NCI-H1436 treated with DMSO at 0.1 percent for 48 hours (cell line): ENCODE measurements at regions not wholly inside any gene's neighbourhood (a gene's known extent, or its start where the extent isn't known, plus 50 kb on each side); places are given as distances from the start of the nearest gene placed in this dataset.

ENCODE experiments used
- DNase-seq: peaks from one replicate; lab custom pipeline; 2025; lab: John Stamatoyannopoulos, UW

DNA sequence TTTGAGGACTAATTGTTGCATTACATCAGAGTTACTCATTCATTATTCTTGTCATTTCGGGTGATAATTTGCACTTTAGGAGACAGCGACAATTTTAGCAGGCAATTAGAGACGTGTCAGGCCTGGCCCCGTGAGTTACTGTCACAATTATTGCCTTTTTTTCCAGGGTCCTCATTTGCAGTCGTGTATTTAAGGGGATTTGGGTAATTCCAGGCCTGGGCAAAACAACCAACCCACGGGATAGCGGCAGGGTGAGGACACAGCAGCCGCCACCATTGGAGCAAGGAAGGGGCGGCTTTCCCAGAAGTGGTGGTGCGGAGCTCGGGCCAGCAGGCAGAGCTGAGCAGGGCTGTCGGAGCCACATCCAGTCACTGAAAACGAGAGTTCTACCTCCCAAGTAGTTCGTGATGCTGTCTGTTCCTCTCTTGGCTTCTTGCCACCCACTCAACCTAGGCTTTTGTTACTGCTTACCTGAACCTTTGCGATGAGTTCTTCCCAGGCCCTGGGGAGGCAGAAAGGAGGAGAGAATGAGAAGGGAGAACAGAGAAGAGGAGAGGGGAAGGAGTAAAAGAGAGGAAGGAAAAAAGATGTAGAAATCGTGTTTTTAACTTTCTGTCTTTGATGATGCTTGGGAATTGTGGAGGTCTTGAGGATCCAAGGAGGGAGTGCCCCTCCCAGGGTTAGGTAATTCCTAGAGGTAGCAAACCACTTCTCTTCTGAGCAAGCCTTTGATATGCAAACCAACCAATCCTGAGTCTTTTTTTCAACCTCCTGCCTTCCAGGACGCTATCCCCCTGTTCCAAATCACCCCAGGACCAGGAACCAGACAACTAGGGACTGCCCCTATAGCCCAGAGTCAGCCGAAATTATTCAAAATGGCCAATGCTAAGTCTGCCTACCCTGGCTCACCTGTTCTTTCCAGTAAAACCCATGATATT, 236.1 kb downstream of the MIAT start:
- DNase-seq, result no peak

DNA sequence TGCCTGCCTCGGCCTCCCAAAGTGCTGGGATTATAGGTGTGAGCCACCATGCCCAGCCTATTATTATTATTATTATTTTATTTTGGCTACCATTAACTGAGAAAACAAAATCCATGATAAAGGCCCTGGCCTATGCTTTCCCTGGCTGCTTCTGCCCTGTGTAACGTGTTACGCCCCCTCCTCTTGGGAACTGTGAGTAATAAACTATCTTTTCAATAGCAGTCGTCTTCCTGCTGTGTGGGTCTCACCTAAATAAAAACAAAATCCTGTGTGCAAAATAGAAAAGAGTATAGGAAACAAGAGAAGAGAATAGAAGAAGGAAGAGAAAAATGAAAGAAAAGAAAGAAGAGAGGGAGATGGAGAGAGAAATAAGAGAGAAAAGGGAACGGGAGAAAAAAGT, 237.0 kb downstream of the MIAT start:
- DNase-seq, result no peak

DNA sequence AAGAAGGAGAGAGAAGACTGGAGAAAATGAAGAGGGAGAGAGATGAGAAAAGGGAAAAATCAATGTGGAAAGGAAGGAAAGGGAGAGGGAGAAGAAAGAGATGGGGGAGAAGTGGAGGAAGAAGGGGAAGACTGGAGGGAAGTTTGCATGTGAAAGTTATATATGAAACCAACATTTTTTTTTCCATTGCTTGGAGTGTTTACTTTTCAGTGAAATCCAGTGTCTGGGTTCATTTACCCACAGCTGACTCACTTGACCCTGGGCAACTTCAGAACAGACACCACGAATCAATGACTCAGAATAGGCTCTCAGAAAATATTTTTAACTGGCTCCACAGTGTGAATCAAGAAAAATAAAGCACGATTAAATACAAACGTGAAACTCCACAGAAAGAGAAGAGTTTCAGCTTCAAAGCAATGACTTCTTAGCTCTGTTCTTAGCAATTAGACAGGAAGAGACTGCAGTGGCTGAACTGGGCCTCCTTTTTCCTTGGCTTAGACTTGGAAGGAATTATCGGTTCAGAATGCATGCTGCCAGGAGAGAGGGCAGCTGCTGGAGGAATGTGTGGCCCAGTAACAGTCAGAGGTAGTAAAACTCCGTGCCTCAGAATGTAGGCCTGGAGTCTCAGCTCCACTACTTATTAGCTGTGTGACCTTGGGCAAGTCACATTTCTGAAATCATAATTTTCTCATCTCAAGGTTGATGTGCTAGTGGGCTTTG, 237.5 kb downstream of the MIAT start:
- no peak for DNase-seq

DNA sequence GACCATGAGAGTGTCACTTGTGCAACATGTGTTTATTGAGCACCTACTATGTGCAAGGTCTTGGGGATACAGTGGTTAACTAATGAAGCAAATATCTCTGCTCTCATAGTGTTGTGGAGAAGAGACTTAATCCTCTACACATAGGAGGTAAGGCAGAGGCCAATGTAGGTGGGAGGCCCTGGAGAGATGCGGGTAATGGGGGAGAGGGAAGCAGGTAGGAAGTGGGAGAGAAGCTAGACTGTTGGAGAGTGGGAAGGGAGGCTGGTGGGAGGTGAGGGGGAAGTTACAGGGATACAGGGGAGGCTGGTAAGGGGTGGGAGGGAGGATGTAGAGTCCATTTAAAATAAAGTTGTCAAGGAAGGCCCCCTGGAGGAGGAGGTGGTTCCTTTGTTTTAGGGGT, 240.0 kb downstream of the MIAT start:
- no peak for DNase-seq

DNA sequence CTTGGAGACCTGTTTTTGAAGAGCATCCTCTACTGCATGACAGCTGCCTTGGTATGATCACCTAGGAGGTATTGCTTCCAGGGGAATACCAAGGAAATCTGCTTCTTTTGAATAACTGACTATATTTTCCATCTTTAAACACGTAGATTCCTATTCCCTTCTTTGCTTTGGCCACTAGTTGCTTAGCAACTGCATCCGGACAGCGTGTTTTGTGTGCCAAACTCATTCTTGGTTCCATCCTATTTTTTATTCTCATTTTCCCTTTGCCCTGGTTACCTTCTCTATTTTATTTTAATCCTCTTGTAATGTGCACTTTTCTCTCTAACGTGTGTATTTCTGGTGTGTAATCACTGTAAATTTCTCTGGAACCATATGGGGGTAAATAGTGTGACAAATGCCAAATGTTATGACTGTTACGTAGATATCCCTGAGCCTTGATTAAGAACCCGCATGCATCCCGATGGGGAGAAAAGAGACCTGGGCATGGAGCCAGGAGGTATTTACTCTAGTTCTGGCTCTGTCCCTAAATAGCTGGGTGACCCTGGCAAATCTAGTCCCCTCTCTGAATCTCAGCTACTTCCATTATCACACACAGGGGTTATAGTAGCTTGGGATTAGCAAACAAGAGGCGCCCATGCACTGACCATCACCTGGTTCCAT, 241.7 kb downstream of the MIAT start:
- no peak for DNase-seq

DNA sequence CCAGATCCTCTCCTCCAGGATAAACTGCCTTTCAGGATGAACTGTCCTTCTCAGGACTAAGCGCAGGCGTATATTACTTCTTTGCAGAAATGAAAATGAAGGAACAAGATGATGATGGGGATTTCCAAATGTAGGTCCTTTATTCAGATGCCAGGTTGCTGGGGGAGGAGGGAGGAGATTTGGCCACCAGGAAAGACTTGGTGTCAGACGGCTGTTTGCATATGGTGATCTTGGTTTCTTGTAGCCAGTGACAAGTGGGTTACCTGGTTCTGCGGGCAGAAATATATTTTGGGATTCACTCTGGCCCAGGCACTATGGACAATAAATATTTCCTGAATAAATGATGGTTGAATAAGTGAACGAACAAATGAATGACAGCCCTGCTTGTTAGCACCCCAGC, 243.4 kb downstream of the MIAT start:
- no peak for DNase-seq

DNA sequence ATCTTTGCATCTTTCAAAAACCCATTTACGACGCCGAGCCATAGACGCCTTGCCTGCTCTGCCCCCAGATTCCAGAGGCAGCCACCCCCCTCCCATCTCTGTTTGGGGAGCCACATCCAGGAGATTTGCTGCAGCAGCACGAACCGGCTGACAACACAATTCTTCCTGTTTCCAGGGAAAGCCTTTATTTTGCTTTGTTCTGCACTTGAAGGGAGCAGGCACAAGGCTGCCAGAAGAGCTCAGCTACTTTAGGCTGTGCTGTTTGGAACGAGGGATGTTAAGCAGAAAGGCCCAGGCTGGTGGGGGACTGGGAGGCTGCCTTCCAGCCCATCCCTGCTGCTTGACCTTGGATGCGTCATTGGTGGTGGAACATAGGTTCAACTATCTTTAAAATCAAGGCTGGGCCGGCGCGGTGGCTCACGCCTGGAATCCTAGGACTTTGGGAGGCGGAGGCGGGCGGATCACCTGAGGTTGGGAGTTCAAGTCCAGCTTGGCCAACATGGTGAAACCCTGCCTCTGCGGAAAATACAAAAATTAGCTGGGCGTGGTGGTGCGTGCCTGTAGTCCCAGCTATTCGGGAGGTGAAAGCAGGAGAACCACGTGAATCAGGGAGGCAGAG, 243.9 kb downstream of the MIAT start:
- DNase-seq, result no peak

DNA sequence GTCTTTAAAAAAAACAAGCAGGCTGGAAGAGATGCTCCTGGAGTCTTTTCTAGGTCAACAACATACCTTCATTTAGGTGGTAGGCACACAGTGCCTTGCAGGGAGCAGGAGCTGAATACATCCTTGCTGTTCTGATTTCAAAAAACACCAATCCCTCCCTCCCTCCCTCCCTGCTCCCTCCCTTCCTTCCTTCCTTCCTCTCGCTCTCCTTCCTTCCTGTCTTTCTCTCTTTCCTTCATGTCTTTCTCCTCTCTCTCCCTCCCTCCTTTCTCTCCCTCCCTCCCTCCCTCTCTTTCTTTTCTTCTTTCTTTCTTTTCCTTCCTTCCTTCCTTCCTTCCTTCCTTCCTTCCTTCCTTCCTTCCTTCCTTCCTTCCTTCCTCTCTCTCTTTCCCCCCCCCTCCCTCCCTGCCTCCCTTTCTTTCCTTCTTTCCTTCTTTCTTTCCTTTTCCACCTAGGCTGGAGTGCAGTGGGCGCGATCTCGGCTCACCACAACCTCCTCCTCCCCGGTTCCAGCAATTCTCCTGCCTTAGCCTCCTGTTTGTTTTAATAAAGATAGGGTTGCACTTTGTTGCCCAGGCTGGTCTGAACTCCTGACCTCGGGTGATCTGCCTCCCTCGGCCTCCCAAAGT, 245.1 kb downstream of the MIAT start:
- DNase-seq, result no peak

DNA sequence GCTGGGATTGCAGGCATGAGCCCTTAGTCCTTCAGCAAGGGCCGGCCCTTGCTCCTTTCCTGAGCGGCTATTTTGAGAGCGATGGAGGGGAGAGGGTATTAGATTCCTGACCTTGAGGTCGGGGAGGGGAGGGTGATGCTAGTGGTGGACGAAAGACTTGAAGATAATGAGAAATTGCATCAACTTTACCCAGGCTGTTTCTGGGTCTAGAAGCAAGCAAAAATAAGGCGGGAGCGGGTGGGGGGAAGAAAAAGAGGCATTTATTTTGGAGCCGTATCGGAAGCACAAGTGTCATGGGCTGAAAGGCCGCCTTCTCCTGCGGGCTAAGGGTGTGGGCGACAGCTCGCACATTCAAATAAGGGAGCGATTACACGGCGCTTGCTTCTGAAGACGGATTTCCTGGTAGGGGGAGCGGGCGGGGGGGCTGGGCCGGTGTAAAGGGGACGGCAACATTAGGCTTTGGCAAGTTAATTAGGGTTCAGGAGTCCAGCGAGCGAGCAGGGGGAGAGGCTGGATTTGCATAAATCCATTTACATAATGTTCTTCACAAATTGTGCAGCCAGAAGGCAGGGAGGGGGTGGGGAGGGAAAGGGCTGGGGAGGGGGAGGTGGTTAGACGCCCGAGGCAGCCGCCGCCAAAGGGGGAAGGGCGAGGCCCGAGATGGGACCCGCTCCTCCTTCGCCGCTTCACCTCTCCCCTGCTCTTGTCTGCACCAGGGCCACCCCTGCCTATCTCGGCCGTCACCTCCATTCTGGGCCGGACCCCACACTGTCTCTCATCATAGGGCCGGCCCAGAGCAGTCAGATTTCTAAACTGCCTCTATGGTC, 245.9 kb downstream of the MIAT start:
- DNase-seq, result no peak

DNA sequence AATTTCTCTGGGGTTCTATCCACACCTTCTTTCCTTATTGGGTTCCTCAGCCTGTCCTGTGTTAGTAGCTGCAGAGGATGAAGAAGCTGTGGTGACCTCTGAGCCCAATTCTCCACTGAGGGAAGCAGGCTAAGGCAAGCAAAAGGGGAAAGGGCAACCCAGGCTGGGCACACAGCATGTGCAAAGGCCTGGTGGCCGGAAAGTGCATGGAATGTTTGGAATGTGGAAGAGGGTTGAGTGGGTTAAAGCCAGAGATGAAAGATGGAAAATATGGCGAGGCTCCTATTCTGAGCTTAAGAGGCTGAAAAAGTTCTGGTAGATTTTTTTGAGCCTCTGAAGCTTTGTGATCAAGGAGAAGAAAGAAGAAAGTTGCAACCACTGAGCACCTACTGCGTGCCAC, 247.1 kb downstream of the MIAT start:
- no peak for DNase-seq

DNA sequence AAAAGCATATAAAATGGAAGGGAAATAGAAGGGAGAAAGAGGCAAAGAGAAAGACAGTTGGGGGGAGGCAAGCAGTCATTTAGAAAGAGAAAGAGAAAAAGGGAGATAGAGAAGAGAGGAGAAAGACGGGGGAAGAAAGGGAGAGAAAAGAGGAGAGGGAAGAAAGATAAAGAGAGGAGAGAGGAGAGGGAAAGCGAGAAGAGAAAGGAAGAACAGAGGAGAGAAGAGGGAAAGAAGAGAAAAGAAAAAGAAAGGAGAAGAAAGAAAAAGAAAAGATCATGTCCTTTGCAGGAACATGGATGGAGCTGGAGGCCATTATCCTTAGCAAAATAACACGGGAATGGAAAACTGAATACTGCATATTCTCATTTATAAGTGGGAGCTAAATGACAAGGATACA, 247.7 kb downstream of the MIAT start:
- no peak for DNase-seq

DNA sequence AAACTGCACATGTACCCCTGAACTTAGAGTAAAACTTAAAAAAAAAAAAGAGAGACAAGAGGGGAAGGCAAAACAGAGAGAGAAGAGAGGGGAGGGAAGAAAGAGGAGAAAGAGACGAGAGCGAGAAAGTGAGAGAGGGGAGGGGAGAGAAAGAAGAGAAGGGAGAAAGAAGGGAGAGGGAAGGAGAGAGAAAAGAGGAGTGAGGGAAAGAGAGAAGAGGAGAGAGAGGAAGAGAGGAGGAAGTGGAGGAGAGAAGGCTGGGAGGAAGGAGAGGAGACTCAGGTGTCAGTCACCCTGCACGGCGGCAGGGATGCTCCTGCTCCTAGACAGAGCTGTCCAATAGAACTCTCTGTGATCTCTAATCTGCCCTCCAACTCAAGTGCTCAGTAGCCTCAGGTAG, 248.3 kb downstream of the MIAT start:
- DNase-seq, result no peak

DNA sequence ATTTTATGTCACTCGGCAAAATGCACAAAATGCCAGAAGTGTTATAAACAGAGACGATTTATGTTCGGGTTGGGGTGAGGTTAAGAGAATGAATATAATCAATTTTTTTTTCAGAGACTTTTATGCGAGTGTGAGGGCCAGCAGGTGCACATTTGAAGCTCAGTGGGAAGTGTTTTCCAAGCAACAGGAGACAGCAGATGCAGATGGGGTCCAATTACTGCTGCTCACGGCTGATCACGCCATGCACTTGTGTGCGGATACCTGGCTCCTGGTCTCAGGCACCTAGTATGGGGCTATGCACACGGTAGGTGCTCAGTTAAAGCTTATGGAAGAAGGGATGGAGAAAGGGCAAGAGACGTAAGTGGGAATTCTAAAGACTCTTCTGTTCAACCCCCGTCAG, 249.1 kb downstream of the MIAT start:
- DNase-seq, result no peak

DNA sequence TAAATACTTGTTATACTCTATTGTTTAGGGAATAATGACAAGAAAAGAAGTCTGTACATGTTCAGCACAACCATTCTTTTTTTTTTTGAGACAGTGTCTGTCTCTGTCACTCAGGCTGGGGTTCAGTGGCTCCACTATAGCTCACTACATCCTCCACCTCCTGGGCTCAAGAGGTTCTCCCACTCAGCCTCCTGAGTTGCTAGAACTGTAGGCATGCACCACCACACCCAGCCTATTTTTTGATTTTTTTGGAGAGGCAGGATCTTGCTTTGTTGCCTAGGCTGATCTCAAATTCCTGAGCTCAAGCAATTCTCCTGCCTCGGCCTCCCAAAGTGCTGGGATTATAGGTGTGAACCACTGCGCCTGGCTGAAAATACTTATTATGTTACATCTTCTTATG, 250.0 kb downstream of the MIAT start:
- no peak for DNase-seq

DNA sequence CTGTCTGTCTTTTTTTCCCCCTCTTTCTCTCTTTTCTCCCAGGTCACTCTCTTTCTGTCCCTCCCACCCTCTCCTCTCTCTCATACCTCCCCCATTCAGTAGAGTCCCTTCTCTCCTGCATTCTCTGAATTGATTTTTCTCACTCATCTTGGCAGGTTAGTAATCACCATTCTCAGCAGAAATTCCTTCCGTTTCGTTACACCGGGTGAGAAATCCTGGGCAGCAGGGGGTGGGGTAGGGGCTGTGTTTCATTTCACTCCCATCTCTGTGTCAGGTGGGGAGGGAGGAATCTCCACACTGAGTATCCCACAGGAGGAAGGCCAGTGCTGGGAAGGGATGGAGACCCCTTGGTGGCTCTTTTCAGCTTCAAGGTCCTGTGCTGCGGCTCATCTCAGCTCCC, 253.5 kb downstream of the MIAT start:
- no peak for DNase-seq

DNA sequence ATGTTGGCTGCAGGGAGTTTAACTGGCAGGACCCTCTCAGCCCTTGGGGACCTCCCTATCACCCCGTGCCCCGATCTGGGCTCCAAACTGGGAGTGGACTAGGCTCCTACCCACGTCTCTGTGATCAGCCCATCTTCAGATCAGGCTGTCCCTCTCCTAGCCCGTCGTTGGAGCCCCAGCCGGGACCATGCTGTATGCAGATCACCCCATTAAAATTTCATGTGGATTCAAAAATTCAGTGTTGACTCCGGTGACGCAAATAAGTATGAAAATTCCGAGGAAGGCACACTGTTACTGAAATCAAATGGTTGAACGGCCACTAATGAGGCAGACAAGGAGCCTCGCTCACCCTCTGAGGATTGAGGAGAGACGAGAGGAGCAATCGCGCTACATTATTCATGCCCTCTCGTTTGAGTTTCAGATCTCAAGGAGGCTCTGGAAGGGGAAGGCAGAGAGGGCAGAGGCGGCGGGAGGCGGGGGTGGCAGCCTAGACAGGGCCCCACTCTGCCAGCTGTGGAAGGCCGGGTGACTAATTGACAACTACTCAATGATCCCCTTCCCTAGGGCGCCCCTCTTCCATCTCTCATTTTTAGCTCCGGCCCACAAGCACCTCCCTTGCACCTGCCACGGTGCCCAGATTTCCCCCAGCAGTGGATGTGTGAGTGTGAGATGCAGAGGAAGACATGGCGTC, 255.4 kb downstream of the MIAT start:
- no peak for DNase-seq

DNA sequence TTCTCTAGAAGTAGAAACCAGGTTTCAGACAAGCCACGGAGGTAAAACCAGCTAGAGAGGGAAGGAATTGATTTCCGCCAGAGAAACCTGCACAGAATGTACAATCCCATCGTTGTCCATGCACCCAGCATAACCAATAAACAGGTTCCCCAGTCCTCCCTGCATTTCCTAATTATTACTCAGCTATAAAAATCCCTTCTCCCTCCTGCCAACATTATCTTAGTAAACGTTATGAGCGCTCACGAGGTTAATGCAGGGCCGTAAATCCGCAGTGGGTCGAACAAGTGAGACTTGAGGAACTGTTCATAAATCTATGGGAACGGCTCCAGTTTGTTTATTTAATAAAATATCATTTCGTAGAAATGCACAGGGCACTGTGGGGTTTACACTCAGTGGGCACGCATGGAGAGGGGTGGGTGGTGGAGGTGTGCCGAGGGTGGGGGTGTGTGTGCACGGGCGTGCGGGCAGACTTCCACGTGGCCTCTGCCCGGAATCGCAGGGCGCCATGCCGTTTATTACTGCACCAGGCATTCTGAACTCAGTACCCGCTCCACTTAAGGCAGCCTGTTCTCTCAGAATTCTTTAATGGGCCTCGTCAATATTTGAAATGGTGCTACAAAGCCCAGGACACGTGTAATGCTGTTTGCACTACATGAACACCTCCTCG, 257.3 kb downstream of the MIAT start:
- DNase-seq, result no peak

DNA sequence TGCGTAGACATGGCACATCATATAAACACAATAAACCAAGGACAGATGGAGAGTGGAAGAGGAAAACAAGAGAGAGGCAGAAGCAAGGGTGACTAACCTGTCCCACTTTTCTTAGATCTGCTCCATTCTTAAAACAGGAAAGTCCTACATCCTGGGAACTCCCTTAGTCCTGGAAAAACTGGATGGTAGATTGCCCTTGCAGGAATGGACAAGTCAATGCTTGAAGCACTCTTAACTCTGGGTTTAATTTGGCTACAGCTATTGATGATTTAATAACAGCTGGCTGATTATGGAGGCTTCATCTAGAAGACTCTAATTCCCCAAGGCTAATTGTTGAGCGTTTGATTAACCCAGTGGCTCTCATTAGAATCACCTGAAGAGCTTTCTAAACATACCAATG, 258.8 kb downstream of the MIAT start:
- no peak for DNase-seq

DNA sequence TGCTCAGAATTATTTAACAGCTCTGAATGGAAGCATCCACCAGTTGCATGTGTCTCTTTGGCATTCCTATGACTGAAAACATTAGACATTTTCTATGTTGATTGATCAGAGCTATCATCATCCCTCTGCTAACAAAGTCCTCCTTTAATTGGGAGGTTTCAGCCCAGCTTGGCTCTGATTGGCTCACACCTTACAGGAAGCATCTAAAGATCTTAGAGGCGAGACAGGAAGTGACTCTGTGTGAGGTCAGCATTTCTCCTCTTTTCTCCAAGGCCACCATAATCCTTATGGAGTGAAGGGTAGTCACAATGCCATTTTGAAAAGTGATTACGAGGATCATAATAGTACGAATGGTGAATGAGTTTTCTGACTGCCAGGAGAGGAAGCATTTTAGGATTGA, 260.8 kb downstream of the MIAT start:
- no peak for DNase-seq

DNA sequence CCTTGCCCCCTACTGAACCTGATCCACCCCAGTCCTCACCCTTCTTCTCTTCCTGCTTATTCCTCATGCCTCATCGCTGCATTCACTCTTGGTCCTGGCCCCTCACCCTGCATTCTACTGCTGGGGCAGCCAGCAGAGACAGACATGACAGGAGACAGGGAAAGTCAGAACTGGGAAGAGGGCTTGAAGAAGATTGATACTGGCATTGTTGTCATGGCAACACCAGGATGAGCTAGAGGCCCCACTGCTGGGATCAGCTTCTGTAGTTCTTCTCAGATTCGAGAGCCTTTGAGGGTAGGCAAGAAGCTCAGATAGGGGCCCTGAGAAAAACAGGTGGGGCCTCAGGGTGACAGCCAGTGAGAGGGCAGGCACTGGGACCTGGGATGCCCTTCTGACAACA, 264.3 kb downstream of the MIAT start:
- no peak for DNase-seq
